K562 (cell line): ENCODE measurements at regions not wholly inside any gene's neighbourhood (a gene's known extent, or its start where the extent isn't known, plus 50 kb on each side); places are given as distances from the start of the nearest gene placed in this dataset.

Experiments used
- ATAC-seq: fragments of 200-7000 bp; cut with Tn5 transposase; 3 replicates; pipeline ENCODE4 v1.9.1; 2020; ENCODE audit warnings: moderate library complexity
- BruUV-seq: library from RNA; stranded (reverse); fragments of 400-500 nt; replicated peaks from 2 replicates; lab custom pipeline; 2021; lab: Mats Ljungman, UMichigan
- CTCF ChIA-PET: fragments of 300-600 bp; formaldehyde crosslinking; extraction: SDS; loops from one replicate; lab custom pipeline; 2021; ENCODE audit warnings: low intra/inter-chr PET ratio; lab: Yijun Ruan, JAX
- POLR2A ChIA-PET: fragments of 300-600, 350-650 bp; sonication (Branson Sonifier 250); formaldehyde crosslinking; extraction: SDS; loops from one replicate; lab custom pipeline; 2021; ENCODE audit warnings: antibody characterized with exemption, inconsistent platforms; lab: Yijun Ruan, JAX
- DNase-seq, 4 experiments: peaks; one replicate each; pipeline versions ENCODE4 v3.0.0 to v3.0.0-alpha.2; 2011 to 2018; ENCODE audit warnings: low spot score in 3 of 4, mixed read lengths in 3 of 4; ENCODE audit errors: extremely low read depth in 1 of 4
- FAIRE-seq: peaks from 2 replicates; lab custom pipeline; 2011; peaks lifted over from hg19 to GRCh38; lab: Jason Lieb, UNC
- H2AFZ ChIP-seq: 2 replicates; pipeline ENCODE4 v1.6.0; 2011; ENCODE audit warnings: low read depth, low read length, control low read depth, inconsistent platforms
- H3K27ac ChIP-seq: fragments of 200-600 bp; 3 replicates; pipeline ENCODE4 v1.8.0; 2011; ENCODE audit warnings: low read depth, mild to moderate bottlenecking, control low read depth, inconsistent platforms, low read length, moderate library complexity, mixed read lengths; ENCODE audit errors: extremely low read depth
- H3K27me3 ChIP-seq, 2 experiments: fragments of 300-600 bp in 1 of 2; 2 replicates in 1 of 2; 3 replicates in 1 of 2; pipeline versions ENCODE4 v1.6.0 to v1.8.0; 2011; ENCODE audit warnings: inconsistent platforms in 2 of 2, low read length in 2 of 2, mild to moderate bottlenecking in 1 of 2, mixed read lengths in 1 of 2, moderate library complexity in 1 of 2; ENCODE audit not compliant: control insufficient read depth in 2 of 2, insufficient read depth in 2 of 2
- H3K36me3 ChIP-seq: fragments of 300-600 bp; 3 replicates; pipeline ENCODE4 v1.8.0; 2011; ENCODE audit warnings: mild to moderate bottlenecking, low read length, inconsistent platforms; ENCODE audit not compliant: control insufficient read depth, insufficient read depth
- H3K4me1 ChIP-seq, 2 experiments: fragments of 200-600 bp in 1 of 2; replicated peaks in 1 of 2; 2 replicates in 1 of 2; 3 replicates in 1 of 2; pipeline versions ENCODE4 v1.5.1 to v1.8.0; 2011; ENCODE audit warnings: inconsistent platforms in 2 of 2, low read length in 2 of 2, mild to moderate bottlenecking in 1 of 2, mixed read lengths in 1 of 2, moderate library complexity in 1 of 2; ENCODE audit not compliant: control insufficient read depth in 2 of 2, insufficient read depth in 2 of 2
- H3K4me2 ChIP-seq: 2 replicates; pipeline ENCODE4 v1.6.1; 2011; ENCODE audit warnings: low read length, control low read depth, inconsistent platforms, mixed read lengths; ENCODE audit not compliant: insufficient read depth
- H3K4me3 ChIP-seq: fragments of 200-600 bp; sonication (generic), shearing (Covaris generic); 2 replicates; pipeline ENCODE4 v1.5.1; 2016; ENCODE audit warnings: control low read depth, inconsistent platforms
- H3K79me2 ChIP-seq: fragments of 200-600 bp; 3 replicates; pipeline ENCODE4 v1.8.0; 2011; ENCODE audit warnings: low read length, inconsistent platforms; ENCODE audit not compliant: control insufficient read depth, insufficient read depth
- H3K9ac ChIP-seq, 2 experiments: 2 replicates each; pipeline versions ENCODE4 v1.6.0 to v1.6.1; 2011; ENCODE audit warnings: low read depth in 2 of 2, low read length in 2 of 2, control low read depth in 1 of 2, inconsistent platforms in 1 of 2, mild to moderate bottlenecking in 1 of 2, mixed read lengths in 1 of 2; ENCODE audit not compliant: insufficient read depth in 1 of 2
- H3K9me1 ChIP-seq: one replicate; pipeline ENCODE4 v1.6.0; 2011; ENCODE audit warnings: inconsistent platforms, mild to moderate bottlenecking, low read length, moderate library complexity; ENCODE audit not compliant: control insufficient read depth, insufficient read depth
- H3K9me3 ChIP-seq: replicated peaks from 2 replicates; pipeline ENCODE4 v1.5.1; 2011; ENCODE audit warnings: low read depth, low read length, inconsistent platforms; ENCODE audit not compliant: control insufficient read depth, insufficient read depth
- H4K20me1 ChIP-seq: replicated peaks from 2 replicates; pipeline ENCODE4 v1.6.1; 2011; ENCODE audit warnings: low read length, inconsistent platforms, mixed read lengths; ENCODE audit not compliant: control insufficient read depth, insufficient read depth
- CBFA2T3 ChIP-seq: fragments of 450-650 bp; IDR thresholded peaks from 2 replicates; pipeline ENCODE4 v1.6.1; 2017
- CSDE1 ChIP-seq, 2 experiments: fragments of 450-650 bp; IDR thresholded peaks; 2 replicates each; pipeline ENCODE4 v1.6.1; 2016; ENCODE audit warnings: mild to moderate bottlenecking in 1 of 2
- GABPA ChIP-seq: fragments of 200-800 bp; sonication (Bioruptor generic); conservative IDR thresholded peaks from 2 replicates; pipeline ENCODE4 v1.6.1; 2016; ENCODE audit warnings: low read depth, missing genetic modification characterization, missing compliant biosample characterization
- HNRNPL ChIP-seq: fragments of 200-400 bp; formaldehyde crosslinking; IDR thresholded peaks from 2 replicates; pipeline ENCODE4 v1.6.1; 2017; ENCODE audit warnings: low read depth, mild to moderate bottlenecking, low read length
- KLF16 ChIP-seq: IDR thresholded peaks from 2 replicates; pipeline ENCODE4 v1.6.1; 2016; ENCODE audit warnings: antibody characterized with exemption
- MTA1 ChIP-seq: fragments of 450-650 bp; IDR thresholded peaks from 2 replicates; pipeline ENCODE4 v1.6.1; 2017; ENCODE audit warnings: borderline replicate concordance
- POLR2G ChIP-seq: fragments of 200-400 bp; formaldehyde crosslinking; IDR thresholded peaks from 2 replicates; pipeline ENCODE4 v1.6.1; 2017; ENCODE audit warnings: low read depth, mild to moderate bottlenecking, antibody characterized with exemption, low read length, moderate library complexity
- PTTG1 ChIP-seq: fragments of 450-650 bp; IDR thresholded peaks from 2 replicates; pipeline ENCODE4 v1.6.1; 2016; ENCODE audit warnings: low read depth, mild to moderate bottlenecking, missing genetic modification characterization, missing compliant biosample characterization
- RB1 ChIP-seq: fragments of 450-650 bp; IDR thresholded peaks from 2 replicates; pipeline ENCODE4 v1.6.1; 2017; ENCODE audit warnings: low read depth, mild to moderate bottlenecking
- SAFB ChIP-seq: fragments of 200-400 bp; formaldehyde crosslinking; IDR thresholded peaks from 2 replicates; pipeline ENCODE4 v1.6.1; 2017; ENCODE audit warnings: low read depth, low read length, borderline replicate concordance
- ZFX ChIP-seq: sonication (generic); formaldehyde crosslinking; IDR thresholded peaks from 2 replicates; pipeline ENCODE4 v1.8.0; 2022; ENCODE audit warnings: mild to moderate bottlenecking, missing genetic modification reagents, moderate library complexity
- ZNF3 ChIP-seq: fragments of 250-450 bp; sonication (Bioruptor Pico); IDR thresholded peaks from 2 replicates; pipeline ENCODE4 v1.5.0; 2021; ENCODE audit warnings: mild to moderate bottlenecking, moderate library complexity
- WGBS: fragments of 100-300 bp; shearing (Covaris generic); methylation state at CpG from one replicate; pipeline ENCODE4 v1.1.6; 2016; ENCODE audit warnings: low coverage, mixed read lengths; ENCODE audit not compliant: insufficient coverage; ENCODE audit errors: missing lambda C conversion rate; 5-methylcytosine and 5-hydroxymethylcytosine counted together
- in situ Hi-C: fragments of 300-500 bp; cut with MboI; formaldehyde crosslinking; loops from 4 replicates; pipeline ENCODE4 v1.15.0; 2018; ENCODE audit warnings: inconsistent platforms, mixed read lengths
- intact Hi-C: fragments of 100-400 bp; cut with micrococcal nuclease; formaldehyde crosslinking; loops from 2 replicates; pipeline ENCODE4 v1.14.2; 2022
- TF ChIP-seq, protein P1 (sequence below), 3 experiments: fragments of 200-800 bp in 1 of 3; fragments of 250-450 bp in 1 of 3; fragments of 450-650 bp in 1 of 3; sonication (Bioruptor Pico) in 1 of 3; sonication (Bioruptor generic) in 1 of 3; formaldehyde crosslinking in 1 of 3; IDR thresholded peaks; 2 replicates each; pipeline versions ENCODE4 v1.6.1 to v1.8.0; 2016 to 2022; ENCODE audit warnings: mild to moderate bottlenecking in 2 of 3, missing genetic modification characterization in 2 of 3, missing compliant biosample characterization in 1 of 3, moderate library complexity in 1 of 3
- TF ChIP-seq, protein P2 (sequence below): fragments of 200-800 bp; sonication (Bioruptor generic); IDR thresholded peaks from 2 replicates; pipeline ENCODE4 v1.6.1; 2016; ENCODE audit warnings: missing genetic modification characterization, missing compliant biosample characterization

DNA sequence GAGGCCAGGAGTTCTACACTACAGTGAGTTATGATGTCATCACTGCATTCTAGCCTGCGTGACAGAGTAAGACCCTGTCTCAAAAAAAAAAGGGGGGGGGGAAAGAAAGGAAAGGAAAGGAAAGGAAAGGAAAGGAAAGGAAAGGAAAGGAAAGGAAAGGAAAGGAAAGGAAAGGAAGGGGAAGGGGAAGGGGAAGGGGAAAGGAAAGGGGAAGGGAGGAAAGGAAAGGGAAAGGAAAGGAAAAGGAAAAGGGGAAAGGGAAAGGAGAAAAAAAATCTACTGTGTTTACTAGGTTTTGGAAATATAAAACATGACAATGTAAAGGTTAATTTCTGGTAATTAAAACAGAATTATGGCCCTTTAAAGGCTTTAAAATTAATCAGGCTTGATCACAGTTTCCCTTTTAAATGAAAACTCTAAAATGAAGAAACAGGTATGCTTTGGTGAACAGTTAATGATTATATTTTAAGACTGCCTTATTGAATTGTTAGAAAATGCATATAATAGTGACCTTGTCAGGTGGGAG, 131.9 kb upstream of the POU5F2 start:
- H3K79me2 ChIP-seq: no peaks in the 10 kb centered on the region
- no TSS peak for BruUV-seq
- DNase-seq (no peak), FAIRE-seq (no peak), ATAC-seq (no peak)
- H3K27me3 ChIP-seq: no peaks in the 10 kb centered on the region
- no peak overlapping the region for H3K4me3 ChIP-seq
- no peak overlapping the region for H3K9ac ChIP-seq
- no peak overlapping the region for H3K4me2 ChIP-seq
- H3K36me3 ChIP-seq: no peaks in the 10 kb centered on the region
- no peak overlapping the region for H2AFZ ChIP-seq
- no peaks in the 10 kb centered on the region for H3K9me3 ChIP-seq
- ChIA-PET POLR2A (no interaction called here), CTCF (no interaction called here)
- H3K4me1 ChIP-seq: no peaks in the 10 kb centered on the region
- no CpG with 5 or more reads among the region's 1 CpG for WGBS
- in situ Hi-C loops (no loop called here), intact Hi-C loops (no loop called here)
- H3K27ac ChIP-seq: no peak overlapping the region
- no peaks in the 10 kb centered on the region for H3K9me1 ChIP-seq
- no peaks in the 10 kb centered on the region for H4K20me1 ChIP-seq
- no peak for TF ChIP-seq KLF16
- TF ChIP-seq RB1: no peak
- TF ChIP-seq MTA1: no peak
- TF ChIP-seq CBFA2T3: no peak
- no peak for TF ChIP-seq POLR2G
- TF ChIP-seq PTTG1 (tag): no peak
- TF ChIP-seq GABPA (tag): no peak
- no peak for TF ChIP-seq HNRNPL
- TF ChIP-seq ZNF3 (CRISPR knock-in tag): no peak
- TF ChIP-seq, protein P1, sequence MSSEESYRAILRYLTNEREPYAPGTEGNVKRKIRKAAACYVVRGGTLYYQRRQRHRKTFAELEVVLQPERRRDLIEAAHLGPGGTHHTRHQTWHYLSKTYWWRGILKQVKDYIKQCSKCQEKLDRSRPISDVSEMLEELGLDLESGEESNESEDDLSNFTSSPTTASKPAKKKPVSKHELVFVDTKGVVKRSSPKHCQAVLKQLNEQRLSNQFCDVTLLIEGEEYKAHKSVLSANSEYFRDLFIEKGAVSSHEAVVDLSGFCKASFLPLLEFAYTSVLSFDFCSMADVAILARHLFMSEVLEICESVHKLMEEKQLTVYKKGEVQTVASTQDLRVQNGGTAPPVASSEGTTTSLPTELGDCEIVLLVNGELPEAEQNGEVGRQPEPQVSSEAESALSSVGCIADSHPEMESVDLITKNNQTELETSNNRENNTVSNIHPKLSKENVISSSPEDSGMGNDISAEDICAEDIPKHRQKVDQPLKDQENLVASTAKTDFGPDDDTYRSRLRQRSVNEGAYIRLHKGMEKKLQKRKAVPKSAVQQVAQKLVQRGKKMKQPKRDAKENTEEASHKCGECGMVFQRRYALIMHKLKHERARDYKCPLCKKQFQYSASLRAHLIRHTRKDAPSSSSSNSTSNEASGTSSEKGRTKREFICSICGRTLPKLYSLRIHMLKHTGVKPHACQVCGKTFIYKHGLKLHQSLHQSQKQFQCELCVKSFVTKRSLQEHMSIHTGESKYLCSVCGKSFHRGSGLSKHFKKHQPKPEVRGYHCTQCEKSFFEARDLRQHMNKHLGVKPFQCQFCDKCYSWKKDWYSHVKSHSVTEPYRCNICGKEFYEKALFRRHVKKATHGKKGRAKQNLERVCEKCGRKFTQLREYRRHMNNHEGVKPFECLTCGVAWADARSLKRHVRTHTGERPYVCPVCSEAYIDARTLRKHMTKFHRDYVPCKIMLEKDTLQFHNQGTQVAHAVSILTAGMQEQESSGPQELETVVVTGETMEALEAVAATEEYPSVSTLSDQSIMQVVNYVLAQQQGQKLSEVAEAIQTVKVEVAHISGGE (CRISPR knock-in tag; IDR thresholded peaks at IDR 0.05): no peak
- TF ChIP-seq CSDE1 (IDR thresholded peaks at IDR 0.05): no peak
- no peak for TF ChIP-seq ZFX (CRISPR knock-in tag)
- TF ChIP-seq, protein P2, sequence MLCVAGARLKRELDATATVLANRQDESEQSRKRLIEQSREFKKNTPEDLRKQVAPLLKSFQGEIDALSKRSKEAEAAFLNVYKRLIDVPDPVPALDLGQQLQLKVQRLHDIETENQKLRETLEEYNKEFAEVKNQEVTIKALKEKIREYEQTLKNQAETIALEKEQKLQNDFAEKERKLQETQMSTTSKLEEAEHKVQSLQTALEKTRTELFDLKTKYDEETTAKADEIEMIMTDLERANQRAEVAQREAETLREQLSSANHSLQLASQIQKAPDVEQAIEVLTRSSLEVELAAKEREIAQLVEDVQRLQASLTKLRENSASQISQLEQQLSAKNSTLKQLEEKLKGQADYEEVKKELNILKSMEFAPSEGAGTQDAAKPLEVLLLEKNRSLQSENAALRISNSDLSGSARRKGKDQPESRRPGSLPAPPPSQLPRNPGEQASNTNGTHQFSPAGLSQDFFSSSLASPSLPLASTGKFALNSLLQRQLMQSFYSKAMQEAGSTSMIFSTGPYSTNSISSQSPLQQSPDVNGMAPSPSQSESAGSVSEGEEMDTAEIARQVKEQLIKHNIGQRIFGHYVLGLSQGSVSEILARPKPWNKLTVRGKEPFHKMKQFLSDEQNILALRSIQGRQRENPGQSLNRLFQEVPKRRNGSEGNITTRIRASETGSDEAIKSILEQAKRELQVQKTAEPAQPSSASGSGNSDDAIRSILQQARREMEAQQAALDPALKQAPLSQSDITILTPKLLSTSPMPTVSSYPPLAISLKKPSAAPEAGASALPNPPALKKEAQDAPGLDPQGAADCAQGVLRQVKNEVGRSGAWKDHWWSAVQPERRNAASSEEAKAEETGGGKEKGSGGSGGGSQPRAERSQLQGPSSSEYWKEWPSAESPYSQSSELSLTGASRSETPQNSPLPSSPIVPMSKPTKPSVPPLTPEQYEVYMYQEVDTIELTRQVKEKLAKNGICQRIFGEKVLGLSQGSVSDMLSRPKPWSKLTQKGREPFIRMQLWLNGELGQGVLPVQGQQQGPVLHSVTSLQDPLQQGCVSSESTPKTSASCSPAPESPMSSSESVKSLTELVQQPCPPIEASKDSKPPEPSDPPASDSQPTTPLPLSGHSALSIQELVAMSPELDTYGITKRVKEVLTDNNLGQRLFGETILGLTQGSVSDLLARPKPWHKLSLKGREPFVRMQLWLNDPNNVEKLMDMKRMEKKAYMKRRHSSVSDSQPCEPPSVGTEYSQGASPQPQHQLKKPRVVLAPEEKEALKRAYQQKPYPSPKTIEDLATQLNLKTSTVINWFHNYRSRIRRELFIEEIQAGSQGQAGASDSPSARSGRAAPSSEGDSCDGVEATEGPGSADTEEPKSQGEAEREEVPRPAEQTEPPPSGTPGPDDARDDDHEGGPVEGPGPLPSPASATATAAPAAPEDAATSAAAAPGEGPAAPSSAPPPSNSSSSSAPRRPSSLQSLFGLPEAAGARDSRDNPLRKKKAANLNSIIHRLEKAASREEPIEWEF: no peak
- TF ChIP-seq SAFB: no peak
